ENCODE measurements at regions not wholly inside any gene's neighbourhood (a gene's known extent, or its start where the extent isn't known, plus 50 kb on each side); places are given as distances from the start of the nearest gene placed in this dataset.

- TF ChIP-seq HDGF (IDR thresholded peaks at IDR 0.05; ENCODE audit: borderline replicate concordance) (no peak), FOXK2 (IDR thresholded peaks at IDR 0.05) (no peak), ELF4 (IDR thresholded peaks at IDR 0.05) (no peak), CTBP1 (IDR thresholded peaks at IDR 0.05; ENCODE audit: borderline replicate concordance) (no peak), SP1 (IDR thresholded peaks at IDR 0.05) (no peak), BHLHE40 (IDR thresholded peaks at IDR 0.05; ENCODE audit: borderline replicate concordance) (no peak), FOXM1 (IDR thresholded peaks at IDR 0.05; ENCODE audit: borderline replicate concordance) (no peak), PKNOX1 (IDR thresholded peaks at IDR 0.05) (no peak), SUZ12 (IDR thresholded peaks at IDR 0.05) (no peak)
Observed at GRCh38 chr4:123116412-123116811, 194.0 kb upstream of the NUDT6 start.

Measured in HEK293T (cell line).